ENCODE measurements at regions not wholly inside any gene's neighbourhood (a gene's known extent, or its start where the extent isn't known, plus 50 kb on each side); places are given as distances from the start of the nearest gene placed in this dataset.

- TF ChIP-seq, protein P1, sequence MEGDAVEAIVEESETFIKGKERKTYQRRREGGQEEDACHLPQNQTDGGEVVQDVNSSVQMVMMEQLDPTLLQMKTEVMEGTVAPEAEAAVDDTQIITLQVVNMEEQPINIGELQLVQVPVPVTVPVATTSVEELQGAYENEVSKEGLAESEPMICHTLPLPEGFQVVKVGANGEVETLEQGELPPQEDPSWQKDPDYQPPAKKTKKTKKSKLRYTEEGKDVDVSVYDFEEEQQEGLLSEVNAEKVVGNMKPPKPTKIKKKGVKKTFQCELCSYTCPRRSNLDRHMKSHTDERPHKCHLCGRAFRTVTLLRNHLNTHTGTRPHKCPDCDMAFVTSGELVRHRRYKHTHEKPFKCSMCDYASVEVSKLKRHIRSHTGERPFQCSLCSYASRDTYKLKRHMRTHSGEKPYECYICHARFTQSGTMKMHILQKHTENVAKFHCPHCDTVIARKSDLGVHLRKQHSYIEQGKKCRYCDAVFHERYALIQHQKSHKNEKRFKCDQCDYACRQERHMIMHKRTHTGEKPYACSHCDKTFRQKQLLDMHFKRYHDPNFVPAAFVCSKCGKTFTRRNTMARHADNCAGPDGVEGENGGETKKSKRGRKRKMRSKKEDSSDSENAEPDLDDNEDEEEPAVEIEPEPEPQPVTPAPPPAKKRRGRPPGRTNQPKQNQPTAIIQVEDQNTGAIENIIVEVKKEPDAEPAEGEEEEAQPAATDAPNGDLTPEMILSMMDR (IDR thresholded peaks at IDR 0.05; ENCODE audit: insufficient read depth, low read length, poor library complexity, severe bottlenecking) = no peak
- no peak for TF ChIP-seq EZH2phosphoT487 (conservative IDR thresholded peaks at IDR 0.05; ENCODE audit: low read length)
Observed at GRCh38 chrX:113973706-113974105, 610.2 kb upstream of the HTR2C start.
